ENCODE measurements at regions not wholly inside any gene's neighbourhood (a gene's known extent, or its start where the extent isn't known, plus 50 kb on each side); places are given as distances from the start of the nearest gene placed in this dataset.

DNA sequence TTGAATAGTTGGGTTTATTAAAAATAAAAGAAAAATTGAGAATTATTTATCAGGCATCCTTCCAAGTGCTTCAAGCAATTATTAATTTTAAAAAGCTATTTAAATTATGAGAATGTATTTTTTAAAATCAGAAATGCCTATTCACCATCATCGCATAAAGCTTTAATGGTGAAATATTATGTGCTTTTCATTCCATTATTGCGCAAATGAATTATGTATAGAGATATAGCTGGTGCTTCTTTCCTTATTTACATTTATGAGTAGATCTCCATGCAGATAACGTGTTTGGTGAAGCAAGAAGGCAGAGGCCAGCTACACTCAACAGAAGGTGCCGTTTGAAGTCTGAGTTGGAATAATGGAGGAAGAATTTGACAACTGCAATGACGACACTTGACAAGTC, 549.1 kb upstream of the DPP6 start:
- no TSS peak for BruUV-seq (replicated peaks)
- Mint-ChIP-seq H3K27me3 (ENCODE audit: insufficient read depth, unreplicated experiment) (no peaks in the 10 kb centered on the region), H3K36me3 (ENCODE audit: insufficient read depth, unreplicated experiment) (no peaks in the 10 kb centered on the region), H3K4me1 (ENCODE audit: insufficient read depth, unreplicated experiment) (no peaks in the 10 kb centered on the region), H3K9me3 (ENCODE audit: unreplicated experiment) (peaks cover 13% of the 10 kb centered on the region), H3K27ac (ENCODE audit: low read depth, unreplicated experiment) (no peak overlapping the region), H3K4me3 (ENCODE audit: unreplicated experiment) (no peak overlapping the region)
- POLR2A ChIA-PET: no interaction called here
- intact Hi-C loops (cut with micrococcal nuclease): no loop called here
- CTCF ChIA-PET: interaction anchor here (0.7 kb wide), 1 partner anchor 1629 kb away, joined by 3 read pairs; no protein-coding TSS in a partner anchor
- TF ChIP-seq, protein P1, sequence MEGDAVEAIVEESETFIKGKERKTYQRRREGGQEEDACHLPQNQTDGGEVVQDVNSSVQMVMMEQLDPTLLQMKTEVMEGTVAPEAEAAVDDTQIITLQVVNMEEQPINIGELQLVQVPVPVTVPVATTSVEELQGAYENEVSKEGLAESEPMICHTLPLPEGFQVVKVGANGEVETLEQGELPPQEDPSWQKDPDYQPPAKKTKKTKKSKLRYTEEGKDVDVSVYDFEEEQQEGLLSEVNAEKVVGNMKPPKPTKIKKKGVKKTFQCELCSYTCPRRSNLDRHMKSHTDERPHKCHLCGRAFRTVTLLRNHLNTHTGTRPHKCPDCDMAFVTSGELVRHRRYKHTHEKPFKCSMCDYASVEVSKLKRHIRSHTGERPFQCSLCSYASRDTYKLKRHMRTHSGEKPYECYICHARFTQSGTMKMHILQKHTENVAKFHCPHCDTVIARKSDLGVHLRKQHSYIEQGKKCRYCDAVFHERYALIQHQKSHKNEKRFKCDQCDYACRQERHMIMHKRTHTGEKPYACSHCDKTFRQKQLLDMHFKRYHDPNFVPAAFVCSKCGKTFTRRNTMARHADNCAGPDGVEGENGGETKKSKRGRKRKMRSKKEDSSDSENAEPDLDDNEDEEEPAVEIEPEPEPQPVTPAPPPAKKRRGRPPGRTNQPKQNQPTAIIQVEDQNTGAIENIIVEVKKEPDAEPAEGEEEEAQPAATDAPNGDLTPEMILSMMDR (IDR thresholded peaks at IDR 0.05; ENCODE audit: unreplicated experiment): no peak
- DNase-seq (ENCODE audit: unreplicated experiment): no peak

DNA sequence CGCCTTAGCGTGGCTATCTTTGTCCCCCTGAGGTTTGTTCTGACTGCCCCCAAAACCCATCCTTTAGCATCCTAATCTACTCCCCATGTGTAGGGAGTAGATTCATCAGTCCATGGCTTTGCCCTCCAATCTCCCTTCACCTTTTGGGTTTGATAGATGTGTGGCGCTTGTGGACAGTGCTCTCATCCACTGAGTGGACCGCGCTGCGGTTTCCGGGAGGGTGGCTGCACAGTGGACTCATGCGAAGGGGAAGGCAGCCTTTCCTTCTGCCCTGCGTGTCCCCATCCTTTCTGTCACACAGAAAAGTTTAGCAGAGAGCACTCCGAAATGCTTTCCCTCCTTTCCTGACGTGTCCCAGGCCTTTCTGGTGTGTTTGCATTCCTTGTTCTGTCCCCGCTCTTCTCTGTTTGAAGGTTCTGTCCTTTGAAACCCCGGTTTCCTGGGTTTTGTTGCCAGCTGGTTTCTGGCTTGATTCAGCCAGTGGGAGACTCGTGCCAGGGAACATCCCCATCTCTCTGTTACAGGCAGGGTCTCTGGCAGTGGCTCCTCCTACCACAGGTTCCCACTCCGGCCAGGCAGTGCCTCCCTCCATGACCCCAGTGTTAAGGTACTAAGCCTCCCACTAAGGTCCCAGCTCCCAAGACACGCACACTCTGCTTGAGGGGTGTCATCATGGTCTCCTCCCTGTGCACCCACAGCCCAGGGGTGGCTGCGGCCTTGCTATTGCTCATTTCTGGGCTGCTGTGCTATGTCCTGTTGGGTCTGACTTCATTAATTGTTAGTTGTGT, 547.7 kb upstream of the DPP6 start:
- TF ChIP-seq, protein P1 (IDR thresholded peaks at IDR 0.05; ENCODE audit: unreplicated experiment): no peak
- intact Hi-C loops (cut with micrococcal nuclease): no loop called here
- CTCF ChIA-PET: no interaction called here
- Mint-ChIP-seq H3K4me1 (ENCODE audit: insufficient read depth, unreplicated experiment) (no peaks in the 10 kb centered on the region), H3K9me3 (ENCODE audit: unreplicated experiment) (peaks cover 8% of the 10 kb centered on the region), H3K27ac (ENCODE audit: low read depth, unreplicated experiment) (no peak overlapping the region), H3K27me3 (ENCODE audit: insufficient read depth, unreplicated experiment) (no peaks in the 10 kb centered on the region), H3K4me3 (ENCODE audit: unreplicated experiment) (no peak overlapping the region), H3K36me3 (ENCODE audit: insufficient read depth, unreplicated experiment) (no peaks in the 10 kb centered on the region)
- POLR2A ChIA-PET: no interaction called here
- DNase-seq (ENCODE audit: unreplicated experiment): no peak
- BruUV-seq (replicated peaks): no TSS peak

DNA sequence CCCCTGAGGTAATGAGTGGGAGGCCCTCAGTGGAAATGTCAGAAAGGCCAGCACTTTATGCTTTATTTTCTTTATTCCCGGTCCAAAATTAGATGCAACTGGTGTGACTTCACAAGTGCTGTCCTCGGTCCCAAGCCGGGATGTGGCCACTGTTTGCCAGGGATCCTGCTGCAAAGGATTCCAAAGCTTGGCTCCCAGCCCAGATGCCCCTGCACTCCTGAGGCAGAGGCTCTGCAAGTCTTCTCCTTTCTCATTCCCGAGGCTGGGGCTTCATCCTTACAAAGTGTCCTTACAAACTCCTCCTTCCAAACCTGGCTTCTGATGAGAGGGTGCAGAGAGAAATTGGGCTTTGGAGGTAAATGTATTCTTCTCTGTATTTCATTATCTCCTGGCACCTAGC, 544.3 kb upstream of the DPP6 start:
- H3K9me3 Mint-ChIP-seq (ENCODE audit: unreplicated experiment): peaks cover 12% of the 10 kb centered on the region
- intact Hi-C loops (cut with micrococcal nuclease): no loop called here
- no peak overlapping the region for H3K27ac Mint-ChIP-seq (ENCODE audit: low read depth, unreplicated experiment)
- no TSS peak for BruUV-seq (replicated peaks)
- ChIA-PET POLR2A (no interaction called here), CTCF (interaction anchor here (0.6 kb wide), 2 partner anchors 10 to 53 kb away, joined by 3 to 4 read pairs; no protein-coding TSS in a partner anchor)
- DNase-seq (ENCODE audit: unreplicated experiment): no peak
- no peaks in the 10 kb centered on the region for H3K27me3 Mint-ChIP-seq (ENCODE audit: insufficient read depth, unreplicated experiment)
- no peaks in the 10 kb centered on the region for H3K4me1 Mint-ChIP-seq (ENCODE audit: insufficient read depth, unreplicated experiment)
- no peaks in the 10 kb centered on the region for H3K36me3 Mint-ChIP-seq (ENCODE audit: insufficient read depth, unreplicated experiment)
- TF ChIP-seq, protein P1 (IDR thresholded peaks at IDR 0.05; ENCODE audit: unreplicated experiment): no peak
- no peak overlapping the region for H3K4me3 Mint-ChIP-seq (ENCODE audit: unreplicated experiment)

DNA sequence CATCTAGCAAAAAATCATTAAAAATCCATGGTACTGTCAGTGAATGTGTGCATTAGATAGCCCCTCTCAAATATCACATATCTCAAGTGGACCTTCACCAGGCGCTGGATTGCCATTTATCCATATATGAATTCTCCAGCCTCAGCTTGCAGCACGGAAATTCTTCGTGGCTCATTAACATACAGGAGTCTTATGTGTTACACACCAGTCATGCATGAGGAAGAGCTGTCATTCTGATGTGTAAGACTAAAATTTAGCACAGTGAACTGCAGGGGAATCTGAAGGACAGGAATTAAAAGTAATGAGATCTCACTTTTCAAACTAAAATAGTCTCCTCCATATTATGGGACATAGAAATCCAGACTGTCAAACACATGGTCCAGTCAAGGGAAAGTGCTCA, 542.4 kb upstream of the DPP6 start:
- Mint-ChIP-seq H3K27ac (ENCODE audit: low read depth, unreplicated experiment) (no peak overlapping the region), H3K4me3 (ENCODE audit: unreplicated experiment) (no peak overlapping the region)

More for the DNA sequence above, 542.4 kb upstream of the DPP6 start:
- Mint-ChIP-seq H3K36me3 (ENCODE audit: insufficient read depth, unreplicated experiment) (no peaks in the 10 kb centered on the region), H3K27me3 (ENCODE audit: insufficient read depth, unreplicated experiment) (no peaks in the 10 kb centered on the region), H3K4me1 (ENCODE audit: insufficient read depth, unreplicated experiment) (no peaks in the 10 kb centered on the region), H3K9me3 (ENCODE audit: unreplicated experiment) (peaks cover 14% of the 10 kb centered on the region)
- ChIA-PET POLR2A (no interaction called here), CTCF (no interaction called here)
- DNase-seq (ENCODE audit: unreplicated experiment): no peak
- BruUV-seq (replicated peaks): no TSS peak
- intact Hi-C loops (cut with micrococcal nuclease): no loop called here
- TF ChIP-seq, protein P1 (IDR thresholded peaks at IDR 0.05; ENCODE audit: unreplicated experiment): no peak
